OCI-LY1 (cell line): ENCODE measurements at regions not wholly inside any gene's neighbourhood (a gene's known extent, or its start where the extent isn't known, plus 50 kb on each side); places are given as distances from the start of the nearest gene placed in this dataset.

Source experiments
- H2AFZ ChIP-seq: fragments of 200-600 bp; sonication (generic), shearing (Covaris generic); 2 replicates; pipeline ENCODE4 v1.6.0; 2014; ENCODE audit warnings: antibody characterized with exemption, mild to moderate bottlenecking, low read length
- H3F3A ChIP-seq: fragments of 200-600 bp; sonication (generic), shearing (Covaris generic); 2 replicates; pipeline ENCODE4 v1.6.0; 2014; ENCODE audit warnings: mild to moderate bottlenecking, antibody characterized with exemption, low read length, moderate library complexity; ENCODE audit not compliant: insufficient read depth
- H3K27ac ChIP-seq: fragments of 200-600 bp; sonication (generic); 2 replicates; pipeline ENCODE4 v1.5.1; 2014; ENCODE audit warnings: low read length, mixed run types, mild to moderate bottlenecking, low read depth; ENCODE audit not compliant: poor library complexity, severe bottlenecking
- H3K27me3 ChIP-seq: fragments of 200-600 bp; sonication (generic); 2 replicates; pipeline ENCODE4 v1.6.0; 2014; ENCODE audit warnings: antibody characterized with exemption, mild to moderate bottlenecking, low read length, moderate library complexity; ENCODE audit not compliant: insufficient read depth
- H3K36me3 ChIP-seq: fragments of 200-600 bp; sonication (generic); 2 replicates; pipeline ENCODE4 v1.6.1; 2014; ENCODE audit warnings: mild to moderate bottlenecking, antibody characterized with exemption, low read length, moderate library complexity, mixed read lengths; ENCODE audit not compliant: insufficient read depth
- H3K4me1 ChIP-seq: fragments of 200-600 bp; sonication (generic); 2 replicates; pipeline ENCODE4 v1.5.1; 2014; ENCODE audit warnings: mild to moderate bottlenecking, low read length, moderate library complexity; ENCODE audit not compliant: insufficient read depth, severe bottlenecking
- H3K4me2 ChIP-seq: fragments of 200-600 bp; sonication (generic), shearing (Covaris generic); 2 replicates; pipeline ENCODE4 v1.6.1; 2014; ENCODE audit warnings: low read length
- H3K4me3 ChIP-seq: fragments of 200-600 bp; sonication (generic); 2 replicates; pipeline ENCODE4 v1.5.1; 2014; ENCODE audit warnings: low read length, low read depth, mild to moderate bottlenecking, mixed read lengths; ENCODE audit not compliant: poor library complexity, severe bottlenecking
- H3K79me2 ChIP-seq: fragments of 200-600 bp; shearing (Covaris generic); 2 replicates; pipeline ENCODE4 v1.6.1; 2016; ENCODE audit warnings: mixed run types, low read length, mixed read lengths; ENCODE audit not compliant: insufficient read depth
- H3K9ac ChIP-seq: fragments of 200-600 bp; sonication (generic), shearing (Covaris generic); 2 replicates; pipeline ENCODE4 v1.6.1; 2014; ENCODE audit warnings: mild to moderate bottlenecking, low read length, mixed read lengths
- H3K9me2 ChIP-seq: fragments of 200-600 bp; sonication (generic), shearing (Covaris generic); 2 replicates; pipeline ENCODE4 v1.6.1; 2014; ENCODE audit warnings: low read depth, mild to moderate bottlenecking, low read length, mixed read lengths
- H3K9me3 ChIP-seq: fragments of 200-600 bp; shearing (Covaris generic); 2 replicates; pipeline ENCODE4 v1.6.1; 2014; ENCODE audit warnings: low read length, mixed read lengths
- H4K20me1 ChIP-seq: fragments of 200-600 bp; sonication (generic), shearing (Covaris generic); 2 replicates; pipeline ENCODE4 v1.6.0; 2016; ENCODE audit warnings: mild to moderate bottlenecking, low read length; ENCODE audit not compliant: insufficient read depth
- CTCF ChIP-seq: fragments of 200-600 bp; sonication (generic), shearing (Covaris generic); IDR thresholded peaks from 2 replicates; pipeline ENCODE4 v1.5.1; 2017; ENCODE audit warnings: mild to moderate bottlenecking, antibody characterized with exemption, low read length, moderate library complexity, mixed read lengths
- EZH2 ChIP-seq: fragments of 200-600 bp; sonication (generic), shearing (Covaris generic); IDR thresholded peaks from 2 replicates; pipeline ENCODE4 v1.8.0; 2017; ENCODE audit warnings: borderline replicate concordance, mixed run types, mild to moderate bottlenecking, antibody characterized with exemption, low read length, moderate library complexity, mixed read lengths

GRCh38 chr3:177743173-177743890 lies 546.0 kb upstream of the TBL1XR1 start:
- Histone ChIP-seq H4K20me1 (no peaks in the 10 kb centered on the region), H3K27ac (no peak overlapping the region), H3K4me1 (no peaks in the 10 kb centered on the region), H3K9me3 (no peaks in the 10 kb centered on the region), H3K36me3 (no peaks in the 10 kb centered on the region), H3K27me3 (peaks cover 4% of the 10 kb centered on the region; the same call in 1 of the 2 replicates), H3F3A (no peaks in the 10 kb centered on the region), H3K9ac (no peak overlapping the region), H3K79me2 (no peaks in the 10 kb centered on the region), H3K9me2 (no peaks in the 10 kb centered on the region), H3K4me2 (no peak overlapping the region), H3K4me3 (no peak overlapping the region), H2AFZ (no peak overlapping the region)
- no peak for TF ChIP-seq CTCF
- no peak for TF ChIP-seq EZH2

- H3K36me3 ChIP-seq = no peaks in the 10 kb centered on the region
- H3K27me3 ChIP-seq = peaks cover 4% of the 10 kb centered on the region; the same call in 1 of the 2 replicates
- no peaks in the 10 kb centered on the region for H3F3A ChIP-seq
- H2AFZ ChIP-seq = no peak overlapping the region
- H4K20me1 ChIP-seq = no peaks in the 10 kb centered on the region
- H3K79me2 ChIP-seq = no peaks in the 10 kb centered on the region
- TF ChIP-seq EZH2 (no peak), CTCF (no peak)
- H3K9me2 ChIP-seq = no peaks in the 10 kb centered on the region
- no peaks in the 10 kb centered on the region for H3K9me3 ChIP-seq
- no peak overlapping the region for H3K9ac ChIP-seq
- H3K4me2 ChIP-seq = no peak overlapping the region
- H3K4me3 ChIP-seq = no peak overlapping the region
- H3K27ac ChIP-seq = no peak overlapping the region
- H3K4me1 ChIP-seq = no peaks in the 10 kb centered on the region
Measured at GRCh38 chr3:177744873-177745606, 547.8 kb upstream of the TBL1XR1 start.

- H3K27me3 ChIP-seq = peaks cover 4% of the 10 kb centered on the region; the same call in 1 of the 2 replicates
- no peaks in the 10 kb centered on the region for H3K9me3 ChIP-seq
- H3K9ac ChIP-seq = no peak overlapping the region
- no peak overlapping the region for H3K27ac ChIP-seq
- H3K79me2 ChIP-seq = no peaks in the 10 kb centered on the region
- no peak overlapping the region for H2AFZ ChIP-seq
- H3K4me3 ChIP-seq = no peak overlapping the region
- H3K4me2 ChIP-seq = no peak overlapping the region
- H4K20me1 ChIP-seq = no peaks in the 10 kb centered on the region
- H3K4me1 ChIP-seq = no peaks in the 10 kb centered on the region
- H3K9me2 ChIP-seq = no peaks in the 10 kb centered on the region
- H3K36me3 ChIP-seq = no peaks in the 10 kb centered on the region
- no peaks in the 10 kb centered on the region for H3F3A ChIP-seq
- TF ChIP-seq EZH2 (no peak), CTCF (no peak)
Measured at GRCh38 chr3:177745607-177746005, 548.3 kb upstream of the TBL1XR1 start.
